ENCODE measurements at regions not wholly inside any gene's neighbourhood (a gene's known extent, or its start where the extent isn't known, plus 50 kb on each side); places are given as distances from the start of the nearest gene placed in this dataset.
A peak's percentile ranks its signal among the peaks of the same experiment; 100 is the strongest.
"Not testable (repeated sequence)": the region's sequence is repeated elsewhere in the genome, so short reads cannot be mapped to it uniquely, and the experiment has no call there.

DNA sequence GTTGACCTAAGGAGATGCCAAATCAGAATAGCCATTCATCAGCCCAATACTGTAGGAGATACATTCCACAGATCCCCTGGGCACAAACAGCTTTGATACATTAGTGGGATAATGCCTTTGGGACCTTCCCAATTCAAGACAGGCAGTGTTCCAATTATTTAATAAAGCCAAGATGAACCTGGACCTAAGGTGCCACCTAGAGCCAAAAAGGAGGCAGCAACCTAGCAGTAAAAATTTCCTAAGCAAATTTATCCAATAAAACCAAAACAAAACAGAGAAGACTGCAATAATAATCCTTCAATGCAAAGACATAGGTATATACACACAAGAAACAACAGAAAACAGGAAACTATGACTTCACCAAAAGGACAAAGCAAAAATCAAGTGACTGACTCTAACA, 253.0 kb downstream of the HINT1 start:
- TF ChIP-seq, protein P1, sequence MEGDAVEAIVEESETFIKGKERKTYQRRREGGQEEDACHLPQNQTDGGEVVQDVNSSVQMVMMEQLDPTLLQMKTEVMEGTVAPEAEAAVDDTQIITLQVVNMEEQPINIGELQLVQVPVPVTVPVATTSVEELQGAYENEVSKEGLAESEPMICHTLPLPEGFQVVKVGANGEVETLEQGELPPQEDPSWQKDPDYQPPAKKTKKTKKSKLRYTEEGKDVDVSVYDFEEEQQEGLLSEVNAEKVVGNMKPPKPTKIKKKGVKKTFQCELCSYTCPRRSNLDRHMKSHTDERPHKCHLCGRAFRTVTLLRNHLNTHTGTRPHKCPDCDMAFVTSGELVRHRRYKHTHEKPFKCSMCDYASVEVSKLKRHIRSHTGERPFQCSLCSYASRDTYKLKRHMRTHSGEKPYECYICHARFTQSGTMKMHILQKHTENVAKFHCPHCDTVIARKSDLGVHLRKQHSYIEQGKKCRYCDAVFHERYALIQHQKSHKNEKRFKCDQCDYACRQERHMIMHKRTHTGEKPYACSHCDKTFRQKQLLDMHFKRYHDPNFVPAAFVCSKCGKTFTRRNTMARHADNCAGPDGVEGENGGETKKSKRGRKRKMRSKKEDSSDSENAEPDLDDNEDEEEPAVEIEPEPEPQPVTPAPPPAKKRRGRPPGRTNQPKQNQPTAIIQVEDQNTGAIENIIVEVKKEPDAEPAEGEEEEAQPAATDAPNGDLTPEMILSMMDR (conservative IDR thresholded peaks at IDR 0.05; ENCODE audit: low read depth, low read length): peak; percentile 40
- no peak overlapping the region for H3K4me3 ChIP-seq (ENCODE audit: low read depth, low read length)
- DNase-seq (ENCODE audit: low read depth): peak; percentile 5

DNA sequence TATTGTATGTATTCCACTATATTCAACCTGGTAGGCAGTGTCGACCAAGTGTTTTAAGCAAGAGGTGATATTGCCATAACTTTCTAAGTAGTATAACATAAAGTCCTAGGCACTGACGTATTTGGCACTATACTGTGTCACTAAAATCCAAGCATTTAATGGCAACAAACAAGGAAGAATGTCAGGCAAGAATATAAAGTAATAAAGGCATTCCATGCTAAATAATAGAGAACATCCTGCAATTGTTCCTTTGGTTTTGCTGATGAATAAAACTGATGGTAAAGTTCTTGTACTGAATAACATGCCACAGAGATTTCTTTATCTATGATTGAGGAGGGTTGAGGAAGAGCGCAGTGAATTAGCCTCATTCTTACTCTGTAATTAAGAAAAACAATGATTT, 256.9 kb downstream of the HINT1 start:
- no peak for DNase-seq (ENCODE audit: low read depth)
- no peak overlapping the region for H3K4me3 ChIP-seq (ENCODE audit: low read depth, low read length)
- TF ChIP-seq, protein P1 (conservative IDR thresholded peaks at IDR 0.05; ENCODE audit: low read depth, low read length): no peak

DNA sequence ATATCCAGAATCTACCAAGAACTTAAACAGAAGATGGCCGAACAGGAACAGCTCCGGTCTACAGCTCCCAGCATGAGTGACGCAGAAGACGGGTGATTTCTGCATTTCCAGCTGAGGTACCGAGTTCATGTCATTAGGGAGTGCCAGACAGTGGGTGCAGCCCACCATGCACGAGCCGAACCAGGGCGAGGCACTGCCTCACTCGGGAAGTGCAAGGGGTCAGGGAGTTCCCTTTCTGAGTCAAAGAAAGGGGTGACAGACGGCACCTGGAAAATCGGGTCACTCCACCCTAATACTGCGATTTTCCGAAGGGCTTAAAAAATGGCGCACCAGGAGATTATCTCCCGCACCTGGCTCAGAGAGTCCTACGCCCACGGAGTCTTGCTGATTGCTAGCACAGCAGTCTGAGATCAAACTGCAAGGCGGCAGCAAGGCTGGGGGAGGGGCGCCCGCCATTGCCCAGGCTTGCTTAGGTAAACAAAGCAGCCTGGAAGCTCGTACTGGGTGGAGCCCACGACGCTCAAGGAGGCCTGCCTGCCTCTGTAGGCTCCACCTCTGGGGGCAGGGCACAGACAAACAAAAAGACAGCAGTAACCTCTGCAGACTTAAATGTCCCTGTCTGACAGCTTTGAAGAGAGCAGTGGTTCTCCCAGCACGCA, 267.4 kb downstream of the HINT1 start:
- not testable (repeated sequence) for DNase-seq (ENCODE audit: low read depth); H3K4me3 ChIP-seq (ENCODE audit: low read depth, low read length)

DNA sequence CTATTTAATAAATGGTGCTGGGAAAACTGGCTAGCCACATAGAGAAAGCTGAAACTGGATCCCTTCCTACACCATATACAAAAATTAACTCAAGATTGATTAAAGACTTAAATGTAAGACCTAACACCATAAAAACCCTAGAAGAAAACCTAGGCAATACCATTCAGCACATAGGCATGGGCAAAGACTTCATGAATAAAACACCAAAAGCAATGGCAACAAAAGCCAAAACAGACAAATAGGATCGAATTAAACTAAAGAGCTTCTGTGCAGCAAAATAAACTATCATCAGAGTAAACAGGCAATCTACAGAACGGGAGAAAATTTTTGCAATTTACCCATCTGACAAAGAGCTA, 267.9 kb downstream of the HINT1 start:
- not testable (repeated sequence) for DNase-seq (ENCODE audit: low read depth)

DNA sequence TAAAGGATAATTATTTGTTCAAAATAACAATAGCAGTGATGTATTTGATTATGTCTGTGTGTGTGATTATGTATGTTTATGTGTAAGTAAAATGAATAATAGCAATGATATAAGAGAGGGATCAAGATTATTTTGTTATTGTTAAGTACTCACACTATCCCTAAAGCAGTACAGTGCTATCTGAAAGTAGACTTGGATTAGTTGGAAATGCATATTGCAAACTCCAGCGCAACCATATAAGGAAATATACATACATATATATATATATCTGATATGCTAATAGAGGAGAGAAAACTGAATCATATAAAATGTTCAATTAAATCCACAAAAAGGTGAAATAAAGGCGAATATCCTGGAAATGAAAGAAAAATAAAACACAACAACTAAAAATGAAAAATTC, 268.4 kb downstream of the HINT1 start:
- DNase-seq (ENCODE audit: low read depth): no peak

More for the DNA sequence above, 267.9 kb downstream of the HINT1 start:
- H3K4me3 ChIP-seq (ENCODE audit: low read depth, low read length): not testable (repeated sequence)

DNA sequence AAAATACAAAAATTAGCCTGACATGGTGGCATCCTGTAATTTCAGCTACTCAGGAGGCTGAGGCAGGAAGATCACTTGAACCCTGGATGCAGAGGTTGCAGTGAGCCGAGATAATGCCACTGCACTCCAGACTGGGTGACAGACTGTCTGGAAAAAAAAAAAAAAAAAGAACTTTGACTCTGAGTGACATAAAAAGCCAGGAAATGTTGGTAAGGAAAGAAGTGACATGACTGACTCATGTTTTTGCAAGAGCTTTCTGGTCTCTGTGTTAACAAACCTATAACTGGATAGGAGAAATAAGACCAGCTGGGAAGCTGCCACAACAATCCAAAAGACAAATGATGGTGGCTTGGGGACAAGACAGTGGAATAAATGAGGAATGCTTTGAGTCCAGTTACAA, 272.1 kb downstream of the HINT1 start:
- no peak overlapping the region for H3K4me3 ChIP-seq (ENCODE audit: low read depth, low read length)
- no peak for DNase-seq (ENCODE audit: low read depth)
- TF ChIP-seq, protein P1 (conservative IDR thresholded peaks at IDR 0.05; ENCODE audit: low read depth, low read length): no peak

More for the DNA sequence above, 268.4 kb downstream of the HINT1 start:
- H3K4me3 ChIP-seq (ENCODE audit: low read depth, low read length): no peak overlapping the region
- TF ChIP-seq, protein P1 (conservative IDR thresholded peaks at IDR 0.05; ENCODE audit: low read depth, low read length): no peak

DNA sequence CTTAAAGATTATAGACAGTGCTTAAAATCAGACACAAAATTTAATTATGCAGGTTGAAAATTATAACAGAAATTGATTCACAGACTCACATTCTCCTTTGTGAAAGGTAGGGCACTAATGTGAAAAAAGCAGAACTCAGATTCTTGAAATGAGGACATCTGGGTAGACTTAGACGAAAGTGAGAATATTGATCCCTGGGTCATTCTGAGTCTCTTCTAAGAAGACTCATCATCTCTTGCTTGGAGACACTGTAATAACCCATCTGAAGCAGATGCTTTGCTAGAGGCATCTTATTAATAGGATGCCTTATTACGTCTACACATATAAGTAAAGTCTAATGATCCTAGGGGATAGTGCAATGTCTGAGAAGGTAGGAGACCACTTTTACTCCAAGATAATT, 274.4 kb downstream of the HINT1 start:
- no peak for DNase-seq (ENCODE audit: low read depth)
- H3K4me3 ChIP-seq (ENCODE audit: low read depth, low read length): no peak overlapping the region
- TF ChIP-seq, protein P1 (conservative IDR thresholded peaks at IDR 0.05; ENCODE audit: low read depth, low read length): no peak

DNA sequence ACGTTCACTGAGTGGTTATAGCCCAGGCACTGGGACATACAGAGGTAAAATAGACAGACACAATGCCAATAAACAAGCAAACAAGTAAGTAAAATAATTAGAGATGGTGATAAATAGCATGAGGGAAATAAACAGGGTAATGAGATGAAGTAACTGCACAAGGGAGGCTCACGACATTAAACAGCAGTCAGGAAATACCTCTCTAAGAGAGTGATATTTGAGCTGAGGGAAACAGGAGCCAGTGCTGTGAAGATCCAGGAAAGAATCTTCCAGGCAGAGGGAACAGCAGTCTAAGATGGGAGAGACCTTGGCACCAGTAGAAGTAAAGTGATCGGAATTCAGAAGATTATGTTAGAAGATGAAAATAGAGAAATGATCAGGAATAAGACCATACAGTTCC, 279.4 kb downstream of the HINT1 start:
- TF ChIP-seq, protein P1 (conservative IDR thresholded peaks at IDR 0.05; ENCODE audit: low read depth, low read length): no peak
- no peak overlapping the region for H3K4me3 ChIP-seq (ENCODE audit: low read depth, low read length)
- no peak for DNase-seq (ENCODE audit: low read depth)
